H9 (cell line): ENCODE measurements at regions not wholly inside any gene's neighbourhood (a gene's known extent, or its start where the extent isn't known, plus 50 kb on each side); places are given as distances from the start of the nearest gene placed in this dataset.
A peak's percentile ranks its signal among the peaks of the same experiment; 100 is the strongest.

Experiments
- DNase-seq: peaks from one replicate; pipeline ENCODE4 v3.0.0-alpha.2; 2017
- H2AFZ ChIP-seq: one replicate; pipeline ENCODE4 v1.6.1; 2013; ENCODE audit warnings: mild to moderate bottlenecking, low read length, control low read depth, moderate library complexity
- H2AK5ac ChIP-seq: 2 replicates; pipeline ENCODE4 v1.6.1; 2013; ENCODE audit warnings: low read length, control low read depth, mixed read lengths; ENCODE audit not compliant: insufficient read length
- H2BK120ac ChIP-seq: one replicate; pipeline ENCODE4 v1.6.1; 2013; ENCODE audit warnings: low read depth, mild to moderate bottlenecking, low read length, control low read depth, inconsistent platforms; ENCODE audit not compliant: poor library complexity, severe bottlenecking
- H2BK12ac ChIP-seq: 2 replicates; pipeline ENCODE4 v1.6.1; 2013; ENCODE audit warnings: low read length, control low read depth, mixed read lengths, low read depth; ENCODE audit not compliant: insufficient read length
- H2BK15ac ChIP-seq: 2 replicates; pipeline ENCODE4 v1.6.1; 2013; ENCODE audit warnings: low read depth, low read length, control low read depth
- H2BK20ac ChIP-seq: one replicate; pipeline ENCODE4 v1.6.1; 2013; ENCODE audit warnings: low read depth, mild to moderate bottlenecking, low read length, control low read depth, inconsistent platforms; ENCODE audit not compliant: poor library complexity, severe bottlenecking
- H2BK5ac ChIP-seq: 2 replicates; pipeline ENCODE4 v1.6.1; 2013; ENCODE audit warnings: low read length, control low read depth, mixed read lengths; ENCODE audit not compliant: insufficient read length
- H3K14ac ChIP-seq: 2 replicates; pipeline ENCODE4 v1.6.1; 2013; ENCODE audit warnings: low read length, control low read depth; ENCODE audit not compliant: insufficient read depth
- H3K18ac ChIP-seq: 2 replicates; pipeline ENCODE4 v1.6.1; 2013; ENCODE audit warnings: low read depth, mild to moderate bottlenecking, mixed read lengths, low read length, control low read depth; ENCODE audit not compliant: insufficient read length
- H3K23ac ChIP-seq: 2 replicates; pipeline ENCODE4 v1.6.1; 2013; ENCODE audit warnings: low read length, control low read depth, mixed read lengths, low read depth; ENCODE audit not compliant: insufficient read length
- H3K23me2 ChIP-seq: 2 replicates; pipeline ENCODE4 v1.6.1; 2013; ENCODE audit warnings: low read depth, mild to moderate bottlenecking, mixed read lengths, low read length, control low read depth; ENCODE audit not compliant: insufficient read length, poor library complexity, severe bottlenecking
- H3K27ac ChIP-seq: 2 replicates; pipeline ENCODE4 v1.5.1; 2013; ENCODE audit warnings: low read length, control low read depth, mixed read lengths, low read depth; ENCODE audit not compliant: insufficient read length
- H3K27me3 ChIP-seq: 2 replicates; pipeline ENCODE4 v1.6.1; 2013; ENCODE audit warnings: low read length, control low read depth, inconsistent platforms; ENCODE audit not compliant: insufficient read depth
- H3K4ac ChIP-seq: 2 replicates; pipeline ENCODE4 v1.6.1; 2013; ENCODE audit warnings: low read depth, mild to moderate bottlenecking, control low read depth, inconsistent platforms, low read length, moderate library complexity
- H3K4me1 ChIP-seq: 2 replicates; pipeline ENCODE4 v1.6.1; 2013; ENCODE audit warnings: low read length, control low read depth, inconsistent platforms; ENCODE audit not compliant: insufficient read depth
- H3K4me2 ChIP-seq: 2 replicates; pipeline ENCODE4 v1.6.1; 2013; ENCODE audit warnings: low read length, control low read depth, mixed read lengths; ENCODE audit not compliant: insufficient read length, insufficient read depth
- H3K56ac ChIP-seq: 2 replicates; pipeline ENCODE4 v1.6.1; 2013; ENCODE audit warnings: low read depth, mild to moderate bottlenecking, mixed read lengths, low read length, control low read depth; ENCODE audit not compliant: insufficient read length
- H3K79me1 ChIP-seq: 2 replicates; pipeline ENCODE4 v1.6.1; 2013; ENCODE audit warnings: low read depth, mild to moderate bottlenecking, moderate library complexity, low read length, control low read depth, inconsistent platforms; ENCODE audit not compliant: insufficient read depth, poor library complexity, severe bottlenecking
- H3K79me2 ChIP-seq: 2 replicates; pipeline ENCODE4 v1.6.1; 2013; ENCODE audit warnings: low read length, control low read depth, inconsistent platforms; ENCODE audit not compliant: insufficient read depth
- H3K9ac ChIP-seq: 2 replicates; pipeline ENCODE4 v1.6.1; 2013; ENCODE audit warnings: low read length, control low read depth, mixed read lengths; ENCODE audit not compliant: insufficient read length; ENCODE audit errors: extremely low read depth
- H3K9me3 ChIP-seq: one replicate; pipeline ENCODE4 v1.6.1; 2013; ENCODE audit warnings: low read depth, low read length, inconsistent platforms; ENCODE audit not compliant: control insufficient read depth
- H3T11ph ChIP-seq: one replicate; pipeline ENCODE4 v1.6.1; 2013; ENCODE audit warnings: mild to moderate bottlenecking, low read length, control low read depth, inconsistent platforms
- H4K20me1 ChIP-seq: one replicate; pipeline ENCODE4 v1.6.1; 2013; ENCODE audit not compliant: control insufficient read depth, insufficient read length, insufficient read depth
- H4K5ac ChIP-seq: 2 replicates; pipeline ENCODE4 v1.6.1; 2013; ENCODE audit warnings: low read depth, mild to moderate bottlenecking, mixed read lengths, low read length, control low read depth; ENCODE audit not compliant: insufficient read length
- H4K8ac ChIP-seq: replicated peaks from 2 replicates; pipeline ENCODE4 v1.6.1; 2013; ENCODE audit warnings: low read length, control low read depth, mixed read lengths, low read depth; ENCODE audit not compliant: insufficient read length
- H4K91ac ChIP-seq: 2 replicates; pipeline ENCODE4 v1.6.1; 2013; ENCODE audit warnings: low read depth, mild to moderate bottlenecking, moderate library complexity, mixed read lengths, low read length, control low read depth; ENCODE audit not compliant: insufficient read length
- H3K27ac Mint-ChIP-seq, 3 experiments: 2 replicates in 2 of 3; 3 replicates in 1 of 3; pipeline ENCODE4 v1.8.0; 2020 to 2021; ENCODE audit warnings: mixed read lengths in 3 of 3, mild to moderate bottlenecking in 1 of 3, moderate library complexity in 1 of 3
- H3K27me3 Mint-ChIP-seq: 2 replicates; pipeline ENCODE4 v1.8.0; 2021; ENCODE audit warnings: low read depth, mild to moderate bottlenecking, moderate library complexity, mixed read lengths
- H3K36me3 Mint-ChIP-seq, 3 experiments: 2 replicates in 2 of 3; 3 replicates in 1 of 3; pipeline ENCODE4 v1.8.0; 2020 to 2021; ENCODE audit warnings: low read depth in 3 of 3, mixed read lengths in 3 of 3; ENCODE audit not compliant: insufficient read depth in 1 of 3
- H3K4me1 Mint-ChIP-seq, 2 experiments: 2 replicates each; pipeline ENCODE4 v1.8.0; 2020; ENCODE audit warnings: mixed read lengths in 2 of 2
- H3K4me3 Mint-ChIP-seq, 2 experiments: 2 replicates in 1 of 2; 3 replicates in 1 of 2; pipeline ENCODE4 v1.8.0; 2020 to 2021; ENCODE audit warnings: mild to moderate bottlenecking in 2 of 2, mixed read lengths in 2 of 2, moderate library complexity in 1 of 2
- H3K9me3 Mint-ChIP-seq, 2 experiments: 2 replicates in 1 of 2; 3 replicates in 1 of 2; pipeline ENCODE4 v1.8.0; 2020; ENCODE audit warnings: mild to moderate bottlenecking in 2 of 2, mixed read lengths in 2 of 2, moderate library complexity in 1 of 2
- WGBS: extraction: QIAGEN DNeasy Blood & Tissue Kit; methylation state at CpG from one replicate; pipeline ENCODE4 v1.1.7; 2013; ENCODE audit warnings: missing lambda C conversion rate, low lambda C conversion rate, mixed read lengths; ENCODE audit not compliant: insufficient read length; ENCODE audit errors: extremely low coverage; 5-methylcytosine and 5-hydroxymethylcytosine counted together
- TF ChIP-seq, protein P1 (sequence below): fragments of 200-600 bp; sonication (generic); conservative IDR thresholded peaks from 3 replicates; pipeline ENCODE4 v1.8.0; 2021; ENCODE audit warnings: antibody characterized with exemption, mild to moderate bottlenecking

DNA sequence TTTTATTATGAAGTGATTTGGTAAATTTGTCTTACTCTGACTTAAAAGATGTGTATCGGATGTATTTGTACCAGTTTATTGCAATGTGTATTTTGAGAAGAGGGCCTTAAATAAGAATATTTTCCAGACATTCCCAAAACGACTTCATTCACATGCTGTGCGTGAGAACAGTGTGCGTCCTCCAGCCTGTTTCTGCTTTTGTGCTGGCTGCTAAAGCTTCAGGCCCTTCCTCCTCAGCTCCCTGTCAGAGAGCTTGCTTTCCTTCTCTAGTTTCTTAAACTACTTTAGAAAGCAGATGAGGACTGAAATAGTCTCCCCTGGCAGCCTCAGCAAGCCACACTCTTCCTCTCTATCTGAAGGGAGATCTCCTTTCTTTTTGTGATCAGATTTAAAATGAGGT is 157.8 kb downstream of the SAMD5 start:
- Mint-ChIP-seq H3K27ac (peak overlapping the region in 2 of 3 experiments; percentile 38 to 67; a peak in 4 of 7 replicates), H3K4me1 (peaks cover 7 to 20% of the 10 kb centered on the region in 2 experiments), H3K36me3 (peaks cover 5 to 15% (median 8%) of the 10 kb centered on the region in 3 experiments; a peak in 6 of 7 replicates), H3K4me3 (no peak overlapping the region), H3K9me3 (peaks cover 10 to 19% of the 10 kb centered on the region in 2 experiments), H3K27me3 (no peaks in the 10 kb centered on the region)
- no peak overlapping the region for H3K4me2 ChIP-seq
- no peaks in the 10 kb centered on the region for H4K20me1 ChIP-seq
- H2BK5ac ChIP-seq = no peak overlapping the region
- no peak overlapping the region for H3K9ac ChIP-seq
- H3K4me1 ChIP-seq = no peaks in the 10 kb centered on the region; the same call in 1 of the 2 replicates
- no peaks in the 10 kb centered on the region for H3K9me3 ChIP-seq
- no peaks in the 10 kb centered on the region for H3K27me3 ChIP-seq
- no peak overlapping the region for H4K91ac ChIP-seq
- no peaks in the 10 kb centered on the region for H3K23me2 ChIP-seq
- no peak overlapping the region for H2AK5ac ChIP-seq
- H2BK15ac ChIP-seq = no peak overlapping the region
- H2BK12ac ChIP-seq = no peak overlapping the region
- H2AFZ ChIP-seq = no peak overlapping the region
- H3K79me1 ChIP-seq = no peaks in the 10 kb centered on the region
- DNase-seq = no peak
- H3K18ac ChIP-seq = no peak overlapping the region
- no peak overlapping the region for H3K56ac ChIP-seq
- no peaks in the 10 kb centered on the region for H3K79me2 ChIP-seq
- no peak overlapping the region for H2BK120ac ChIP-seq
- TF ChIP-seq, protein P1, sequence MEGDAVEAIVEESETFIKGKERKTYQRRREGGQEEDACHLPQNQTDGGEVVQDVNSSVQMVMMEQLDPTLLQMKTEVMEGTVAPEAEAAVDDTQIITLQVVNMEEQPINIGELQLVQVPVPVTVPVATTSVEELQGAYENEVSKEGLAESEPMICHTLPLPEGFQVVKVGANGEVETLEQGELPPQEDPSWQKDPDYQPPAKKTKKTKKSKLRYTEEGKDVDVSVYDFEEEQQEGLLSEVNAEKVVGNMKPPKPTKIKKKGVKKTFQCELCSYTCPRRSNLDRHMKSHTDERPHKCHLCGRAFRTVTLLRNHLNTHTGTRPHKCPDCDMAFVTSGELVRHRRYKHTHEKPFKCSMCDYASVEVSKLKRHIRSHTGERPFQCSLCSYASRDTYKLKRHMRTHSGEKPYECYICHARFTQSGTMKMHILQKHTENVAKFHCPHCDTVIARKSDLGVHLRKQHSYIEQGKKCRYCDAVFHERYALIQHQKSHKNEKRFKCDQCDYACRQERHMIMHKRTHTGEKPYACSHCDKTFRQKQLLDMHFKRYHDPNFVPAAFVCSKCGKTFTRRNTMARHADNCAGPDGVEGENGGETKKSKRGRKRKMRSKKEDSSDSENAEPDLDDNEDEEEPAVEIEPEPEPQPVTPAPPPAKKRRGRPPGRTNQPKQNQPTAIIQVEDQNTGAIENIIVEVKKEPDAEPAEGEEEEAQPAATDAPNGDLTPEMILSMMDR = no peak
- H2BK20ac ChIP-seq = no peak overlapping the region
- no peak overlapping the region for H3K14ac ChIP-seq
- no peak overlapping the region for H4K5ac ChIP-seq
- no peak overlapping the region for H3K23ac ChIP-seq
- H3K27ac ChIP-seq = no peak overlapping the region
- no peak overlapping the region for H3T11ph ChIP-seq
- WGBS = no CpG with 5 or more reads among the region's 4 CpGs
- no peak overlapping the region for H3K4ac ChIP-seq
- no peak overlapping the region for H4K8ac ChIP-seq
